ENCODE measurements at regions not wholly inside any gene's neighbourhood (a gene's known extent, or its start where the extent isn't known, plus 50 kb on each side); places are given as distances from the start of the nearest gene placed in this dataset.
"Not testable (repeated sequence)": the region's sequence is repeated elsewhere in the genome, so short reads cannot be mapped to it uniquely, and the experiment has no call there.

- Mint-ChIP-seq H3K4me1 (ENCODE audit: low read depth, unreplicated experiment) (peaks cover 49% of the 10 kb centered on the region), H3K27ac (ENCODE audit: unreplicated experiment) (no peak overlapping the region), H3K27me3 (ENCODE audit: unreplicated experiment) (no peaks in the 10 kb centered on the region), H3K36me3 (ENCODE audit: insufficient read depth, unreplicated experiment) (peaks cover 7% of the 10 kb centered on the region), H3K9me3 (ENCODE audit: low read depth, unreplicated experiment) (peaks cover 8% of the 10 kb centered on the region), H3K4me3 (ENCODE audit: low read depth, unreplicated experiment) (no peak overlapping the region)
- no peak for DNase-seq
- intact Hi-C loops (cut with micrococcal nuclease; ENCODE audit: unreplicated experiment) = loop anchor here (5.0 kb wide), 2 partner anchors 44 to 64 kb away; no protein-coding TSS in a partner anchor
- no TSS peak for BruUV-seq (replicated peaks)
- CTCF ChIA-PET = no interaction called here
- TF ChIP-seq, protein P1, sequence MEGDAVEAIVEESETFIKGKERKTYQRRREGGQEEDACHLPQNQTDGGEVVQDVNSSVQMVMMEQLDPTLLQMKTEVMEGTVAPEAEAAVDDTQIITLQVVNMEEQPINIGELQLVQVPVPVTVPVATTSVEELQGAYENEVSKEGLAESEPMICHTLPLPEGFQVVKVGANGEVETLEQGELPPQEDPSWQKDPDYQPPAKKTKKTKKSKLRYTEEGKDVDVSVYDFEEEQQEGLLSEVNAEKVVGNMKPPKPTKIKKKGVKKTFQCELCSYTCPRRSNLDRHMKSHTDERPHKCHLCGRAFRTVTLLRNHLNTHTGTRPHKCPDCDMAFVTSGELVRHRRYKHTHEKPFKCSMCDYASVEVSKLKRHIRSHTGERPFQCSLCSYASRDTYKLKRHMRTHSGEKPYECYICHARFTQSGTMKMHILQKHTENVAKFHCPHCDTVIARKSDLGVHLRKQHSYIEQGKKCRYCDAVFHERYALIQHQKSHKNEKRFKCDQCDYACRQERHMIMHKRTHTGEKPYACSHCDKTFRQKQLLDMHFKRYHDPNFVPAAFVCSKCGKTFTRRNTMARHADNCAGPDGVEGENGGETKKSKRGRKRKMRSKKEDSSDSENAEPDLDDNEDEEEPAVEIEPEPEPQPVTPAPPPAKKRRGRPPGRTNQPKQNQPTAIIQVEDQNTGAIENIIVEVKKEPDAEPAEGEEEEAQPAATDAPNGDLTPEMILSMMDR (IDR thresholded peaks at IDR 0.05; ENCODE audit: unreplicated experiment) = no peak
Observed at GRCh38 chr5:74973694-74974093, 78.7 kb downstream of the GCNT4 start.

- no peak for DNase-seq
- TF ChIP-seq, protein P1 (IDR thresholded peaks at IDR 0.05; ENCODE audit: unreplicated experiment) = no peak
- CTCF ChIA-PET = no interaction called here
- Mint-ChIP-seq H3K36me3 (ENCODE audit: insufficient read depth, unreplicated experiment) (peaks cover 10% of the 10 kb centered on the region), H3K9me3 (ENCODE audit: low read depth, unreplicated experiment) (peaks cover 7% of the 10 kb centered on the region), H3K27me3 (ENCODE audit: unreplicated experiment) (no peaks in the 10 kb centered on the region), H3K27ac (ENCODE audit: unreplicated experiment) (peak overlapping the region; percentile 86), H3K4me3 (ENCODE audit: low read depth, unreplicated experiment) (peak overlapping the region; percentile 59), H3K4me1 (ENCODE audit: low read depth, unreplicated experiment) (peaks cover 50% of the 10 kb centered on the region)
- intact Hi-C loops (cut with micrococcal nuclease; ENCODE audit: unreplicated experiment) = loop anchor here (5.0 kb wide), 2 partner anchors 45 to 65 kb away; no protein-coding TSS in a partner anchor
- BruUV-seq (replicated peaks) = no TSS peak
Observed at GRCh38 chr5:74971947-74972460, 80.4 kb downstream of the GCNT4 start.

- Mint-ChIP-seq H3K4me1 (ENCODE audit: low read depth, unreplicated experiment) (peaks cover 58% of the 10 kb centered on the region), H3K36me3 (ENCODE audit: insufficient read depth, unreplicated experiment) (peaks cover 10% of the 10 kb centered on the region), H3K27ac (ENCODE audit: unreplicated experiment) (peak overlapping the region; percentile 86), H3K4me3 (ENCODE audit: low read depth, unreplicated experiment) (peak overlapping the region; percentile 59)
- H3K27me3 Mint-ChIP-seq (ENCODE audit: unreplicated experiment); DNase-seq; H3K9me3 Mint-ChIP-seq (ENCODE audit: low read depth, unreplicated experiment); BruUV-seq (replicated peaks): not testable (repeated sequence)
- CTCF ChIA-PET = interaction anchor here (1.6 kb wide), 1 partner anchor 36 kb away, joined by 6 read pairs; no protein-coding TSS in a partner anchor
- intact Hi-C loops (cut with micrococcal nuclease; ENCODE audit: unreplicated experiment) = loop anchor here (5.0 kb wide), 2 partner anchors 46 to 66 kb away; no protein-coding TSS in a partner anchor
Observed at GRCh38 chr5:74970891-74971290, 81.5 kb downstream of the GCNT4 start.

- Mint-ChIP-seq H3K4me3 (ENCODE audit: low read depth, unreplicated experiment) (no peak overlapping the region), H3K4me1 (ENCODE audit: low read depth, unreplicated experiment) (peaks cover 70% of the 10 kb centered on the region), H3K27ac (ENCODE audit: unreplicated experiment) (peak overlapping the region; percentile 86), H3K9me3 (ENCODE audit: low read depth, unreplicated experiment) (no peaks in the 10 kb centered on the region), H3K36me3 (ENCODE audit: insufficient read depth, unreplicated experiment) (peaks cover 10% of the 10 kb centered on the region), H3K27me3 (ENCODE audit: unreplicated experiment) (no peaks in the 10 kb centered on the region)
- BruUV-seq (replicated peaks) = no TSS peak
- DNase-seq = no peak
- intact Hi-C loops (cut with micrococcal nuclease; ENCODE audit: unreplicated experiment) = loop anchor here (5.0 kb wide), 2 partner anchors 48 to 68 kb away; no protein-coding TSS in a partner anchor
- TF ChIP-seq, protein P1 (IDR thresholded peaks at IDR 0.05; ENCODE audit: unreplicated experiment) = no peak
- CTCF ChIA-PET = interaction anchor here (0.8 to 1.6 kb wide), 6 partner anchors 14 to 67 kb away, joined by 3 to 6 read pairs (median 3); no protein-coding TSS in a partner anchor
Observed at GRCh38 chr5:74969726-74970125, 82.6 kb downstream of the GCNT4 start.
